GM23338 (cell line): ENCODE measurements at regions not wholly inside any gene's neighbourhood (a gene's known extent, or its start where the extent isn't known, plus 50 kb on each side); places are given as distances from the start of the nearest gene placed in this dataset.

Experiments used
- ETS1 ChIP-seq: IDR thresholded peaks from 2 replicates; pipeline ENCODE4 v1.6.1; 2016; ENCODE audit warnings: antibody characterized with exemption

DNA sequence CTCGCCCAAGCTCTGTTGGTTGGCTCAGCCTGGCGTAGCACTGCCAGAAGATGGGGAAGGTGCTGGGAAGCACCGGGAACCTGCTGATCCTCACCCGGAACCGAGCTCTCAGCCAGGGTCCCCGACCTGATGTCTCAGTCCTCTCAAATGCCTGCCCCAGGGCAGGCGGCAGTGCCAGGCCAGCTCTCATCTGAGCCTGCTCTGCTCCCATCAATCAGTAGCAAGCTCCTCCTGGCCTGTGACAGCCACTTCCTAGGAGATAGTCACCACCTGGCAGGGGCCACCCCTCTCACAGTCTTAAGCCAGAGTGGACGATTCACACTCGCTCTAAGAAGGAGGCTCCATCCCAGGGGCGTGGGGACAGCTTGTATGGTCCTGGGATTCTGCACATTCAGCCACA lies 62.0 kb downstream of the ENGASE start (continued):
- TF ChIP-seq ETS1 = no peak
